SK-N-SH (cell line): ENCODE measurements at regions not wholly inside any gene's neighbourhood (a gene's known extent, or its start where the extent isn't known, plus 50 kb on each side); places are given as distances from the start of the nearest gene placed in this dataset.

Experiments used
- CTCF ChIA-PET: fragments of 300-600, 350-600 bp; formaldehyde crosslinking; extraction: SDS; loops from one replicate; lab custom pipeline; 2021; lab: Yijun Ruan, JAX
- POLR2A ChIA-PET: fragments of 350-600 bp; sonication (Branson Sonifier 250); formaldehyde crosslinking; extraction: SDS; loops from one replicate; lab custom pipeline; 2020; ENCODE audit warnings: antibody characterized with exemption, inconsistent platforms; lab: Yijun Ruan, JAX
- DNase-seq: peaks from one replicate; pipeline ENCODE4 v3.0.0; 2012
- H2AFZ ChIP-seq: fragments of 200-600 bp; sonication (generic); 2 replicates; pipeline ENCODE4 v1.8.1; 2016; ENCODE audit warnings: antibody characterized with exemption, mild to moderate bottlenecking, low read depth
- H3F3A ChIP-seq: fragments of 200-600 bp; sonication (generic); replicated peaks from 2 replicates; pipeline ENCODE3; 2016; ENCODE audit warnings: antibody characterized with exemption, mild to moderate bottlenecking; ENCODE audit not compliant: insufficient read depth
- H3K27ac ChIP-seq, 2 experiments: fragments of 200-500 bp in 1 of 2; fragments of 200-600 bp in 1 of 2; sonication (Bioruptor generic) in 1 of 2; sonication (generic), shearing (Covaris generic) in 1 of 2; 2 replicates each; pipeline versions ENCODE4 v1.5.1 to v1.6.1; 2014 to 2016; ENCODE audit warnings: low read depth in 2 of 2, inconsistent platforms in 1 of 2, low read length in 1 of 2, mild to moderate bottlenecking in 1 of 2, mixed read lengths in 1 of 2
- H3K27me3 ChIP-seq: fragments of 200-600 bp; sonication (generic), shearing (Covaris generic); 2 replicates; pipeline ENCODE4 v1.6.1; 2016; ENCODE audit warnings: mixed run types; ENCODE audit not compliant: insufficient read depth
- H3K36me3 ChIP-seq, 2 experiments: fragments of 200-500 bp in 1 of 2; fragments of 200-600 bp in 1 of 2; sonication (Bioruptor generic) in 1 of 2; sonication (generic) in 1 of 2; replicated peaks in 1 of 2; 2 replicates each; pipeline versions ENCODE3 to v1.5.1; 2014 to 2016; ENCODE audit warnings: low read length in 1 of 2, mild to moderate bottlenecking in 1 of 2; ENCODE audit not compliant: insufficient read depth in 2 of 2, control insufficient read depth in 1 of 2
- H3K4me1 ChIP-seq, 2 experiments: fragments of 200-500 bp in 1 of 2; fragments of 200-600 bp in 1 of 2; sonication (Bioruptor generic) in 1 of 2; sonication (generic), shearing (Covaris generic) in 1 of 2; 2 replicates each; pipeline versions ENCODE4 v1.5.1 to v1.6.1; 2014 to 2016; ENCODE audit warnings: low read depth in 1 of 2, low read length in 1 of 2, mixed run types in 1 of 2; ENCODE audit not compliant: insufficient read depth in 2 of 2, control insufficient read depth in 1 of 2
- H3K4me2 ChIP-seq: fragments of 200-600 bp; sonication (generic), shearing (Covaris generic); 2 replicates; pipeline ENCODE4 v1.6.1; 2017; ENCODE audit warnings: mixed run types
- H3K4me3 ChIP-seq, 2 experiments: fragments of 200-500 bp in 1 of 2; fragments of 200-600 bp in 1 of 2; sonication (Bioruptor generic) in 1 of 2; sonication (generic), shearing (Covaris generic) in 1 of 2; 2 replicates each; pipeline versions ENCODE4 v1.5.1 to v1.8.1; 2014 to 2016; ENCODE audit warnings: low read depth in 2 of 2, inconsistent platforms in 1 of 2, low read length in 1 of 2, mild to moderate bottlenecking in 1 of 2, mixed read lengths in 1 of 2, moderate library complexity in 1 of 2
- H3K79me2 ChIP-seq: fragments of 200-600 bp; sonication (generic); 2 replicates; pipeline ENCODE4 v1.8.1; 2017; ENCODE audit warnings: mild to moderate bottlenecking; ENCODE audit not compliant: insufficient read depth
- H3K9ac ChIP-seq: fragments of 200-600 bp; sonication (generic); 2 replicates; pipeline ENCODE4 v1.6.1; 2017; ENCODE audit warnings: mixed run types
- H3K9me2 ChIP-seq: fragments of 200-600 bp; sonication (generic); 2 replicates; pipeline ENCODE4 v1.6.1; 2017; ENCODE audit warnings: mixed run types
- H3K9me3 ChIP-seq: fragments of 200-600 bp; sonication (generic); 2 replicates; pipeline ENCODE4 v1.6.1; 2017; ENCODE audit warnings: mixed run types, mild to moderate bottlenecking, moderate library complexity
- H4K20me1 ChIP-seq: fragments of 200-600 bp; sonication (generic); 2 replicates; pipeline ENCODE4 v1.6.1; 2017; ENCODE audit warnings: mild to moderate bottlenecking, mixed run types; ENCODE audit not compliant: insufficient read depth
- CHD2 ChIP-seq: fragments of 150-350 bp; IDR thresholded peaks from 2 replicates; pipeline ENCODE4 v1.6.1; 2018; ENCODE audit warnings: low read length; ENCODE audit not compliant: partially characterized antibody
- FOXJ3 ChIP-seq: sonication (generic); formaldehyde crosslinking; IDR thresholded peaks from 2 replicates; pipeline ENCODE4 v1.5.1; 2020; ENCODE audit warnings: mild to moderate bottlenecking, missing genetic modification reagents
- GATA2 ChIP-seq: sonication (generic); formaldehyde crosslinking; IDR thresholded peaks from 2 replicates; pipeline ENCODE4 v1.5.0; 2020; ENCODE audit warnings: mild to moderate bottlenecking, missing genetic modification reagents
- JUND ChIP-seq: IDR thresholded peaks from 2 replicates; pipeline ENCODE4 v1.4.0; 2012
- NFIC ChIP-seq: IDR thresholded peaks from 2 replicates; pipeline ENCODE4 v1.4.0; 2012; ENCODE audit warnings: borderline replicate concordance
- POLR2AphosphoS5 ChIP-seq: IDR thresholded peaks from 2 replicates; pipeline ENCODE4 v1.6.1; 2012; ENCODE audit warnings: low read depth, low read length
- RCOR1 ChIP-seq: fragments of 150-350 bp; IDR thresholded peaks from 2 replicates; pipeline ENCODE4 v1.6.1; 2017; ENCODE audit warnings: antibody characterized with exemption, low read length
- RFX5 ChIP-seq: IDR thresholded peaks from 2 replicates; pipeline ENCODE4 v1.6.1; 2012; ENCODE audit warnings: mild to moderate bottlenecking, improper control_type of control experiment, low read length
- RXRA ChIP-seq: IDR thresholded peaks from 2 replicates; pipeline ENCODE4 v1.4.0; 2012; ENCODE audit warnings: low read depth, mild to moderate bottlenecking, borderline replicate concordance
- SIN3A ChIP-seq: IDR thresholded peaks from 2 replicates; pipeline ENCODE4 v1.6.1; 2012; ENCODE audit warnings: low read depth, mild to moderate bottlenecking, low read length, moderate library complexity, borderline replicate concordance
- SMC3 ChIP-seq: IDR thresholded peaks from 2 replicates; pipeline ENCODE4 v1.6.1; 2012; ENCODE audit warnings: low read depth, low read length, improper control_type of control experiment
- TAF1 ChIP-seq: IDR thresholded peaks from 2 replicates; pipeline ENCODE4 v1.6.1; 2012; ENCODE audit warnings: low read depth, mild to moderate bottlenecking, low read length, moderate library complexity, borderline replicate concordance
- TEAD4 ChIP-seq: IDR thresholded peaks from 2 replicates; pipeline ENCODE4 v1.4.0; 2012; ENCODE audit warnings: mild to moderate bottlenecking, borderline replicate concordance; ENCODE audit not compliant: insufficient read depth
- YY1 ChIP-seq: IDR thresholded peaks from 2 replicates; pipeline ENCODE4 v1.4.0; 2012; ENCODE audit warnings: low read depth, mild to moderate bottlenecking
- WGBS: methylation state at CpG from one replicate; pipeline ENCODE4 v1.1.6; 2017; ENCODE audit warnings: low lambda C conversion rate; 5-methylcytosine and 5-hydroxymethylcytosine counted together
- TF ChIP-seq, protein P1 (sequence below): IDR thresholded peaks from 2 replicates; pipeline ENCODE4; 2012
- TF ChIP-seq, protein P2 (sequence below): fragments of 200-600 bp; sonication (generic); IDR thresholded peaks from 2 replicates; pipeline ENCODE4 v1.6.1; 2017; ENCODE audit warnings: antibody characterized with exemption, mild to moderate bottlenecking, moderate library complexity
- TF ChIP-seq, protein P3 (sequence below): IDR thresholded peaks from 2 replicates; pipeline ENCODE4 v1.6.1; 2012; ENCODE audit warnings: mild to moderate bottlenecking, low read depth, low read length, moderate library complexity
- TF ChIP-seq, protein P4 (sequence below): fragments of 150-350 bp; IDR thresholded peaks from 2 replicates; pipeline ENCODE4 v1.6.1; 2017; ENCODE audit warnings: antibody characterized with exemption, low read length, low read depth, borderline replicate concordance
- TF ChIP-seq, protein P5 (sequence below): IDR thresholded peaks from 2 replicates; pipeline ENCODE4 v1.4.0; 2012; ENCODE audit warnings: low read depth, borderline replicate concordance

DNA sequence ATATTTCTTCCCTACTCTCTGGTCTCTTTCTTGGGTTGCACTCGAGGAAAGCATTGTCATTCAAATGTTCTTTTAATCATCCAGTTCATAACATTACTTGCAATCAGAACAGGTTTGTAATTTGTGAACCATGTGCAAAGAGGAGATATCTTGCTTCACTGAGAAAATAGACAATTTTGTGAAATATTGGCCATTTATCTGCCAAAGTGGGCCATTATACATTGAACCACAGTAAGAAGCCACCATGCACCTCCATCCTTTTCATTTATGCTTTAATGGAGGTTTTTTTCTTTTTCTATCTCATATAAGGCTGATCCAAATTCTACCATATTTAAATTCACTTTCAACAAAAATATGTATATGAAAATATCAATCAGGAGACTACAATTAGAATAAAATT, 335.3 kb upstream of the AADAT start:
- Histone ChIP-seq H3K9me2 (no peaks in the 10 kb centered on the region), H3K4me1 (peaks cover 0 to 5% of the 10 kb centered on the region in 2 experiments; a peak in 1 of 4 replicates), H3K27ac (no peak overlapping the region), H2AFZ (no peak overlapping the region), H3K27me3 (no peaks in the 10 kb centered on the region), H3K9me3 (no peaks in the 10 kb centered on the region), H3K4me3 (no peak overlapping the region), H3K36me3 (no peaks in the 10 kb centered on the region), H4K20me1 (no peaks in the 10 kb centered on the region), H3F3A (peaks cover 8% of the 10 kb centered on the region), H3K4me2 (no peak overlapping the region), H3K79me2 (no peaks in the 10 kb centered on the region), H3K9ac (no peak overlapping the region)
- no peak for TF ChIP-seq TEAD4
- TF ChIP-seq, protein P1, sequence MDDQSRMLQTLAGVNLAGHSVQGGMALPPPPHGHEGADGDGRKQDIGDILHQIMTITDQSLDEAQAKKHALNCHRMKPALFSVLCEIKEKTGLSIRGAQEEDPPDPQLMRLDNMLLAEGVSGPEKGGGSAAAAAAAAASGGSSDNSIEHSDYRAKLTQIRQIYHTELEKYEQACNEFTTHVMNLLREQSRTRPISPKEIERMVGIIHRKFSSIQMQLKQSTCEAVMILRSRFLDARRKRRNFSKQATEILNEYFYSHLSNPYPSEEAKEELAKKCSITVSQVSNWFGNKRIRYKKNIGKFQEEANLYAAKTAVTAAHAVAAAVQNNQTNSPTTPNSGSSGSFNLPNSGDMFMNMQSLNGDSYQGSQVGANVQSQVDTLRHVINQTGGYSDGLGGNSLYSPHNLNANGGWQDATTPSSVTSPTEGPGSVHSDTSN, result no peak
- no peak for TF ChIP-seq RCOR1
- TF ChIP-seq GATA2 (CRISPR knock-in tag), result no peak
- TF ChIP-seq POLR2AphosphoS5, result no peak
- TF ChIP-seq RXRA, result no peak
- TF ChIP-seq RFX5, result no peak
- TF ChIP-seq, protein P2, sequence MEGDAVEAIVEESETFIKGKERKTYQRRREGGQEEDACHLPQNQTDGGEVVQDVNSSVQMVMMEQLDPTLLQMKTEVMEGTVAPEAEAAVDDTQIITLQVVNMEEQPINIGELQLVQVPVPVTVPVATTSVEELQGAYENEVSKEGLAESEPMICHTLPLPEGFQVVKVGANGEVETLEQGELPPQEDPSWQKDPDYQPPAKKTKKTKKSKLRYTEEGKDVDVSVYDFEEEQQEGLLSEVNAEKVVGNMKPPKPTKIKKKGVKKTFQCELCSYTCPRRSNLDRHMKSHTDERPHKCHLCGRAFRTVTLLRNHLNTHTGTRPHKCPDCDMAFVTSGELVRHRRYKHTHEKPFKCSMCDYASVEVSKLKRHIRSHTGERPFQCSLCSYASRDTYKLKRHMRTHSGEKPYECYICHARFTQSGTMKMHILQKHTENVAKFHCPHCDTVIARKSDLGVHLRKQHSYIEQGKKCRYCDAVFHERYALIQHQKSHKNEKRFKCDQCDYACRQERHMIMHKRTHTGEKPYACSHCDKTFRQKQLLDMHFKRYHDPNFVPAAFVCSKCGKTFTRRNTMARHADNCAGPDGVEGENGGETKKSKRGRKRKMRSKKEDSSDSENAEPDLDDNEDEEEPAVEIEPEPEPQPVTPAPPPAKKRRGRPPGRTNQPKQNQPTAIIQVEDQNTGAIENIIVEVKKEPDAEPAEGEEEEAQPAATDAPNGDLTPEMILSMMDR, result no peak
- TF ChIP-seq SIN3A, result no peak
- TF ChIP-seq NFIC, result no peak
- TF ChIP-seq FOXJ3, result no peak
- no peak for TF ChIP-seq CHD2
- TF ChIP-seq YY1, result no peak
- TF ChIP-seq JUND, result no peak
- TF ChIP-seq, protein P3, sequence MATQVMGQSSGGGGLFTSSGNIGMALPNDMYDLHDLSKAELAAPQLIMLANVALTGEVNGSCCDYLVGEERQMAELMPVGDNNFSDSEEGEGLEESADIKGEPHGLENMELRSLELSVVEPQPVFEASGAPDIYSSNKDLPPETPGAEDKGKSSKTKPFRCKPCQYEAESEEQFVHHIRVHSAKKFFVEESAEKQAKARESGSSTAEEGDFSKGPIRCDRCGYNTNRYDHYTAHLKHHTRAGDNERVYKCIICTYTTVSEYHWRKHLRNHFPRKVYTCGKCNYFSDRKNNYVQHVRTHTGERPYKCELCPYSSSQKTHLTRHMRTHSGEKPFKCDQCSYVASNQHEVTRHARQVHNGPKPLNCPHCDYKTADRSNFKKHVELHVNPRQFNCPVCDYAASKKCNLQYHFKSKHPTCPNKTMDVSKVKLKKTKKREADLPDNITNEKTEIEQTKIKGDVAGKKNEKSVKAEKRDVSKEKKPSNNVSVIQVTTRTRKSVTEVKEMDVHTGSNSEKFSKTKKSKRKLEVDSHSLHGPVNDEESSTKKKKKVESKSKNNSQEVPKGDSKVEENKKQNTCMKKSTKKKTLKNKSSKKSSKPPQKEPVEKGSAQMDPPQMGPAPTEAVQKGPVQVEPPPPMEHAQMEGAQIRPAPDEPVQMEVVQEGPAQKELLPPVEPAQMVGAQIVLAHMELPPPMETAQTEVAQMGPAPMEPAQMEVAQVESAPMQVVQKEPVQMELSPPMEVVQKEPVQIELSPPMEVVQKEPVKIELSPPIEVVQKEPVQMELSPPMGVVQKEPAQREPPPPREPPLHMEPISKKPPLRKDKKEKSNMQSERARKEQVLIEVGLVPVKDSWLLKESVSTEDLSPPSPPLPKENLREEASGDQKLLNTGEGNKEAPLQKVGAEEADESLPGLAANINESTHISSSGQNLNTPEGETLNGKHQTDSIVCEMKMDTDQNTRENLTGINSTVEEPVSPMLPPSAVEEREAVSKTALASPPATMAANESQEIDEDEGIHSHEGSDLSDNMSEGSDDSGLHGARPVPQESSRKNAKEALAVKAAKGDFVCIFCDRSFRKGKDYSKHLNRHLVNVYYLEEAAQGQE, result no peak
- no peak for TF ChIP-seq TAF1
- TF ChIP-seq, protein P4, sequence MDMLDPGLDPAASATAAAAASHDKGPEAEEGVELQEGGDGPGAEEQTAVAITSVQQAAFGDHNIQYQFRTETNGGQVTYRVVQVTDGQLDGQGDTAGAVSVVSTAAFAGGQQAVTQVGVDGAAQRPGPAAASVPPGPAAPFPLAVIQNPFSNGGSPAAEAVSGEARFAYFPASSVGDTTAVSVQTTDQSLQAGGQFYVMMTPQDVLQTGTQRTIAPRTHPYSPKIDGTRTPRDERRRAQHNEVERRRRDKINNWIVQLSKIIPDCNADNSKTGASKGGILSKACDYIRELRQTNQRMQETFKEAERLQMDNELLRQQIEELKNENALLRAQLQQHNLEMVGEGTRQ, result no peak
- TF ChIP-seq SMC3, result no peak
- TF ChIP-seq, protein P5, sequence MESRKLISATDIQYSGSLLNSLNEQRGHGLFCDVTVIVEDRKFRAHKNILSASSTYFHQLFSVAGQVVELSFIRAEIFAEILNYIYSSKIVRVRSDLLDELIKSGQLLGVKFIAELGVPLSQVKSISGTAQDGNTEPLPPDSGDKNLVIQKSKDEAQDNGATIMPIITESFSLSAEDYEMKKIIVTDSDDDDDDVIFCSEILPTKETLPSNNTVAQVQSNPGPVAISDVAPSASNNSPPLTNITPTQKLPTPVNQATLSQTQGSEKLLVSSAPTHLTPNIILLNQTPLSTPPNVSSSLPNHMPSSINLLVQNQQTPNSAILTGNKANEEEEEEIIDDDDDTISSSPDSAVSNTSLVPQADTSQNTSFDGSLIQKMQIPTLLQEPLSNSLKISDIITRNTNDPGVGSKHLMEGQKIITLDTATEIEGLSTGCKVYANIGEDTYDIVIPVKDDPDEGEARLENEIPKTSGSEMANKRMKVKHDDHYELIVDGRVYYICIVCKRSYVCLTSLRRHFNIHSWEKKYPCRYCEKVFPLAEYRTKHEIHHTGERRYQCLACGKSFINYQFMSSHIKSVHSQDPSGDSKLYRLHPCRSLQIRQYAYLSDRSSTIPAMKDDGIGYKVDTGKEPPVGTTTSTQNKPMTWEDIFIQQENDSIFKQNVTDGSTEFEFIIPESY, result no peak
- no peak for DNase-seq
- POLR2A ChIA-PET, result no interaction called here
- 19% methylated on average over 1 of the region's 1 CpG for WGBS
- CTCF ChIA-PET, result no interaction called here
